ENCODE measurements at regions not wholly inside any gene's neighbourhood (a gene's known extent, or its start where the extent isn't known, plus 50 kb on each side); places are given as distances from the start of the nearest gene placed in this dataset.

- no peak for TF ChIP-seq EMX1 (CRISPR knock-in tag; IDR thresholded peaks at IDR 0.05)
These were observed 1847.5 kb downstream of the TP53TG3F start (continued) for GRCh38 chr16:35306915-35307314.

GRCh38 chr16:35308674-35309073 lies 1849.3 kb downstream of the TP53TG3F start:
- ChIA-PET POLR2A (no interaction called here), CTCF (no interaction called here)
- DNase-seq (ENCODE audit: low spot score) = no peak
- H3K27ac Mint-ChIP-seq = no peak overlapping the region
- H3K27me3 Mint-ChIP-seq (ENCODE audit: low read depth) = peaks cover 2% of the 10 kb centered on the region; the same call in 1 of the 2 replicates
- no peak for TF ChIP-seq ZNF317 (CRISPR knock-in tag; IDR thresholded peaks at IDR 0.05; ENCODE audit: borderline replicate concordance, low read depth)
- TF ChIP-seq FOXJ3 (CRISPR knock-in tag; IDR thresholded peaks at IDR 0.05; ENCODE audit: borderline replicate concordance) = no peak
- TF ChIP-seq CREM (CRISPR knock-in tag; IDR thresholded peaks at IDR 0.05) = no peak
- TF ChIP-seq ZNF416 (CRISPR knock-in tag; IDR thresholded peaks at IDR 0.05) = no peak
- no peak for TF ChIP-seq ATF1 (CRISPR knock-in tag; IDR thresholded peaks at IDR 0.05)
- no peak for TF ChIP-seq FOXK1 (CRISPR knock-in tag; IDR thresholded peaks at IDR 0.05)
- no peaks in the 10 kb centered on the region for H3K4me1 Mint-ChIP-seq
- ATAC-seq = no peak
- peaks cover 76% of the 10 kb centered on the region for H3K9me3 Mint-ChIP-seq
- H3K4me3 Mint-ChIP-seq = no peak overlapping the region
- peaks cover 72% of the 10 kb centered on the region for H3K36me3 Mint-ChIP-seq

- CTCF ChIA-PET = no interaction called here
- Mint-ChIP-seq H3K9me3 (peaks cover 75% of the 10 kb centered on the region), H3K4me3 (no peak overlapping the region), H3K36me3 (peaks cover 72% of the 10 kb centered on the region), H3K27ac (no peak overlapping the region), H3K4me1 (no peaks in the 10 kb centered on the region), H3K27me3 (ENCODE audit: low read depth) (peaks cover 9% of the 10 kb centered on the region)
- POLR2A ChIA-PET = no interaction called here
- DNase-seq (ENCODE audit: low spot score) (no peak), ATAC-seq (no peak)
- TF ChIP-seq ZNF317 (CRISPR knock-in tag; IDR thresholded peaks at IDR 0.05; ENCODE audit: borderline replicate concordance, low read depth) (no peak), ZNF219 (CRISPR knock-in tag; IDR thresholded peaks at IDR 0.05; ENCODE audit: borderline replicate concordance) (no peak), ARID4B (CRISPR knock-in tag; IDR thresholded peaks at IDR 0.05; ENCODE audit: borderline replicate concordance) (no peak), ATF6 (CRISPR knock-in tag; IDR thresholded peaks at IDR 0.05) (no peak), PRDM15 (CRISPR knock-in tag; IDR thresholded peaks at IDR 0.05) (no peak), ZNF423 (CRISPR knock-in tag; IDR thresholded peaks at IDR 0.05) (no peak), E2F4 (CRISPR knock-in tag; IDR thresholded peaks at IDR 0.05; ENCODE audit: borderline replicate concordance, low read depth) (no peak), PREB (CRISPR knock-in tag; IDR thresholded peaks at IDR 0.05; ENCODE audit: borderline replicate concordance) (no peak)
These were observed 1851.6 kb downstream of the TP53TG3F start for GRCh38 chr16:35310999-35311398.

All from WTC11 (cell line).